ENCODE measurements at regions not wholly inside any gene's neighbourhood (a gene's known extent, or its start where the extent isn't known, plus 50 kb on each side); places are given as distances from the start of the nearest gene placed in this dataset.

- POLR2A ChIA-PET, result no interaction called here
- Mint-ChIP-seq H3K9me3 (no peaks in the 10 kb centered on the region), H3K36me3 (no peaks in the 10 kb centered on the region), H3K4me1 (no peaks in the 10 kb centered on the region), H3K27me3 (ENCODE audit: low read depth) (no peaks in the 10 kb centered on the region), H3K4me3 (no peak overlapping the region), H3K27ac (no peak overlapping the region)
- CTCF ChIA-PET, result no interaction called here
- ATAC-seq (no peak), DNase-seq (ENCODE audit: low spot score) (no peak)
- TF ChIP-seq ZMAT4 (CRISPR knock-in tag; IDR thresholded peaks at IDR 0.05), result no peak
- no peak for TF ChIP-seq ZNF671 (CRISPR knock-in tag; IDR thresholded peaks at IDR 0.05)
- TF ChIP-seq NFATC4 (CRISPR knock-in tag; IDR thresholded peaks at IDR 0.05), result no peak
- TF ChIP-seq IRF1 (CRISPR knock-in tag; IDR thresholded peaks at IDR 0.05), result no peak
- TF ChIP-seq ATF3 (CRISPR knock-in tag; conservative IDR thresholded peaks at IDR 0.05), result no peak
- TF ChIP-seq ATF2 (CRISPR knock-in tag; IDR thresholded peaks at IDR 0.05; ENCODE audit: borderline replicate concordance, low read depth), result no peak
- TF ChIP-seq, protein P1, sequence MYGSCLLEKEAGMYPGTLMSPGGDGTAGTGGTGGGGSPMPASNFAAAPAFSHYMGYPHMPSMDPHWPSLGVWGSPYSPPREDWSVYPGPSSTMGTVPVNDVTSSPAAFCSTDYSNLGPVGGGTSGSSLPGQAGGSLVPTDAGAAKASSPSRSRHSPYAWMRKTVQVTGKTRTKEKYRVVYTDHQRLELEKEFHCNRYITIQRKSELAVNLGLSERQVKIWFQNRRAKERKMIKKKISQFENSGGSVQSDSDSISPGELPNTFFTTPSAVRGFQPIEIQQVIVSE (CRISPR knock-in tag; IDR thresholded peaks at IDR 0.05; ENCODE audit: borderline replicate concordance), result no peak
- TF ChIP-seq ESRRA (CRISPR knock-in tag; IDR thresholded peaks at IDR 0.05; ENCODE audit: borderline replicate concordance), result no peak
- TF ChIP-seq NR2C2 (CRISPR knock-in tag; IDR thresholded peaks at IDR 0.05), result no peak
- TF ChIP-seq IRF2 (CRISPR knock-in tag; IDR thresholded peaks at IDR 0.05; ENCODE audit: borderline replicate concordance, low read depth), result no peak
- TF ChIP-seq RELA (CRISPR knock-in tag; IDR thresholded peaks at IDR 0.05; ENCODE audit: borderline replicate concordance), result no peak
- TF ChIP-seq STAT6 (CRISPR knock-in tag; conservative IDR thresholded peaks at IDR 0.05; ENCODE audit: low read depth), result no peak
- TF ChIP-seq, protein P2, sequence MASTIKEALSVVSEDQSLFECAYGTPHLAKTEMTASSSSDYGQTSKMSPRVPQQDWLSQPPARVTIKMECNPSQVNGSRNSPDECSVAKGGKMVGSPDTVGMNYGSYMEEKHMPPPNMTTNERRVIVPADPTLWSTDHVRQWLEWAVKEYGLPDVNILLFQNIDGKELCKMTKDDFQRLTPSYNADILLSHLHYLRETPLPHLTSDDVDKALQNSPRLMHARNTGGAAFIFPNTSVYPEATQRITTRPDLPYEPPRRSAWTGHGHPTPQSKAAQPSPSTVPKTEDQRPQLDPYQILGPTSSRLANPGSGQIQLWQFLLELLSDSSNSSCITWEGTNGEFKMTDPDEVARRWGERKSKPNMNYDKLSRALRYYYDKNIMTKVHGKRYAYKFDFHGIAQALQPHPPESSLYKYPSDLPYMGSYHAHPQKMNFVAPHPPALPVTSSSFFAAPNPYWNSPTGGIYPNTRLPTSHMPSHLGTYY (CRISPR knock-in tag; IDR thresholded peaks at IDR 0.05), result no peak
- TF ChIP-seq FOXP4 (CRISPR knock-in tag; IDR thresholded peaks at IDR 0.05), result no peak
- TF ChIP-seq CREM (CRISPR knock-in tag; IDR thresholded peaks at IDR 0.05), result no peak
- no peak for TF ChIP-seq FOXK1 (CRISPR knock-in tag; IDR thresholded peaks at IDR 0.05)
- TF ChIP-seq TCF7 (CRISPR knock-in tag; IDR thresholded peaks at IDR 0.05; ENCODE audit: low read depth), result no peak
- no peak for TF ChIP-seq ZNF416 (CRISPR knock-in tag; IDR thresholded peaks at IDR 0.05)
- TF ChIP-seq MXD4 (CRISPR knock-in tag; IDR thresholded peaks at IDR 0.05; ENCODE audit: borderline replicate concordance), result no peak
- TF ChIP-seq, protein P3, sequence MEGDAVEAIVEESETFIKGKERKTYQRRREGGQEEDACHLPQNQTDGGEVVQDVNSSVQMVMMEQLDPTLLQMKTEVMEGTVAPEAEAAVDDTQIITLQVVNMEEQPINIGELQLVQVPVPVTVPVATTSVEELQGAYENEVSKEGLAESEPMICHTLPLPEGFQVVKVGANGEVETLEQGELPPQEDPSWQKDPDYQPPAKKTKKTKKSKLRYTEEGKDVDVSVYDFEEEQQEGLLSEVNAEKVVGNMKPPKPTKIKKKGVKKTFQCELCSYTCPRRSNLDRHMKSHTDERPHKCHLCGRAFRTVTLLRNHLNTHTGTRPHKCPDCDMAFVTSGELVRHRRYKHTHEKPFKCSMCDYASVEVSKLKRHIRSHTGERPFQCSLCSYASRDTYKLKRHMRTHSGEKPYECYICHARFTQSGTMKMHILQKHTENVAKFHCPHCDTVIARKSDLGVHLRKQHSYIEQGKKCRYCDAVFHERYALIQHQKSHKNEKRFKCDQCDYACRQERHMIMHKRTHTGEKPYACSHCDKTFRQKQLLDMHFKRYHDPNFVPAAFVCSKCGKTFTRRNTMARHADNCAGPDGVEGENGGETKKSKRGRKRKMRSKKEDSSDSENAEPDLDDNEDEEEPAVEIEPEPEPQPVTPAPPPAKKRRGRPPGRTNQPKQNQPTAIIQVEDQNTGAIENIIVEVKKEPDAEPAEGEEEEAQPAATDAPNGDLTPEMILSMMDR (IDR thresholded peaks at IDR 0.05), result no peak
Observed at GRCh38 chr6:104182811-104183210, 676.9 kb downstream of the HACE1 start.

Measured in WTC11 (cell line).